Esophagus muscularis mucosa (tissue), 4 donors: ENCODE measurements at regions not wholly inside any gene's neighbourhood (a gene's known extent, or its start where the extent isn't known, plus 50 kb on each side); places are given as distances from the start of the nearest gene placed in this dataset.

Experiments used
- DNase-seq: peaks from one replicate; pipeline ENCODE4 v3.0.0-alpha.2; 2017; ENCODE audit errors: extremely low spot score
- H3K27ac ChIP-seq, 4 donors: fragments of 200-600 bp; sonication (generic); replicated peaks in 1 of 4; 1 replicate in 3 of 4; 2 replicates in 1 of 4; pipeline ENCODE4 v1.5.1; 2016 to 2019; ENCODE audit warnings: mild to moderate bottlenecking in 1 of 4
- H3K27me3 ChIP-seq, 4 donors: fragments of 200-600 bp; sonication (generic); one replicate each; pipeline versions ENCODE4 v1.5.1 to v1.6.0; 2016 to 2019
- H3K36me3 ChIP-seq, 4 donors: fragments of 200-600 bp; sonication (generic); one replicate each; pipeline ENCODE4 v1.5.1; 2016 to 2019
- H3K4me1 ChIP-seq, 4 donors: fragments of 200-600 bp; sonication (generic); one replicate each; pipeline ENCODE4 v1.5.1; 2016 to 2019
- H3K4me3 ChIP-seq, 4 donors: fragments of 200-600 bp; sonication (generic); 1 replicate in 2 of 4; 2 replicates in 2 of 4; pipeline ENCODE4 v1.5.1; 2016 to 2019; ENCODE audit warnings: mild to moderate bottlenecking in 4 of 4, moderate library complexity in 1 of 4
- H3K9me3 ChIP-seq, 4 donors: fragments of 200-600 bp; sonication (generic); 1 replicate in 3 of 4; 2 replicates in 1 of 4; pipeline ENCODE4 v1.5.1; 2016 to 2019
- CTCF ChIP-seq, 3 experiments: fragments of 200-600 bp in 2 of 3; fragments of 450-650 bp in 1 of 3; sonication (generic) in 2 of 3; IDR thresholded peaks; one replicate each; pipeline ENCODE4 v1.5.1; 2017 to 2019; ENCODE audit warnings: antibody characterized with exemption in 3 of 3, mild to moderate bottlenecking in 2 of 3, moderate library complexity in 1 of 3
- EP300 ChIP-seq: sonication (generic); formaldehyde crosslinking; IDR thresholded peaks from one replicate; pipeline ENCODE4 v1.6.1; 2017; ENCODE audit warnings: antibody characterized with exemption
- POLR2A ChIP-seq: fragments of 450-650 bp; IDR thresholded peaks from one replicate; pipeline ENCODE4 v1.6.1; 2017; ENCODE audit warnings: antibody characterized with exemption, moderate library complexity, mild to moderate bottlenecking, low read depth
- POLR2AphosphoS5 ChIP-seq, 2 donors: sonication (generic); formaldehyde crosslinking; IDR thresholded peaks; one replicate each; pipeline ENCODE4 v1.6.1; 2017; ENCODE audit warnings: antibody characterized with exemption in 2 of 2
- WGBS: methylation state at CpG from one replicate; pipeline ENCODE4 v1.1.5; 2018; 5-methylcytosine and 5-hydroxymethylcytosine counted together
- intact Hi-C: fragments of 100-400 bp; cut with DNase I; formaldehyde crosslinking; loops from one replicate; pipeline ENCODE4 v1.15.1; 2023

DNA sequence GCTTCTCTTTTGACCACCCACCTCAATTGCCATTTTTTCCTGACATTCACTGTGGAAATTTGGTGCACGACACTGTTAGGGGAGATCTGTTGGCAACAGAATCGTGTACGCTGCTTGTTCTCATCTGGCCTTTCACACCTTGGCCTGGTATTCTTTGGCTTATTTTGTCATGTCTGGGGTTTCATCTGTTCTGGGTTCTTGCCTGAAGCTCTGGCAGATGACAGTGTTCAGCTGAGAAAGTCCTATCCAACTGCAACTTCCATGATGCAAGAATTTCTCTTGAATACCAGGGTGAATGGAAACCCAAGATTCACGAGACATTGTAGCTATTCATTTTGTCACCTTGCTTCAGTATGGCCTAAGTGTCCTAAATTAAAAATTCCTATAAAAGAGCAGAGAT lies 82.6 kb upstream of the CELF2 start:
- Histone ChIP-seq H3K27ac (no peak overlapping the region), H3K4me1 (no peaks in the 10 kb centered on the region), H3K9me3 (no peaks in the 10 kb centered on the region), H3K36me3 (no peaks in the 10 kb centered on the region), H3K27me3 (no peaks in the 10 kb centered on the region), H3K4me3 (no peak overlapping the region)
- WGBS = 92% methylated on average over 4 of the region's 4 CpGs
- no peak for TF ChIP-seq POLR2AphosphoS5 (IDR thresholded peaks at IDR 0.05)
- no peak for TF ChIP-seq EP300
- TF ChIP-seq CTCF (IDR thresholded peaks at IDR 0.05) = no peak
- no peak for TF ChIP-seq POLR2A
- DNase-seq = no peak
- intact Hi-C loops = no loop called here

DNA sequence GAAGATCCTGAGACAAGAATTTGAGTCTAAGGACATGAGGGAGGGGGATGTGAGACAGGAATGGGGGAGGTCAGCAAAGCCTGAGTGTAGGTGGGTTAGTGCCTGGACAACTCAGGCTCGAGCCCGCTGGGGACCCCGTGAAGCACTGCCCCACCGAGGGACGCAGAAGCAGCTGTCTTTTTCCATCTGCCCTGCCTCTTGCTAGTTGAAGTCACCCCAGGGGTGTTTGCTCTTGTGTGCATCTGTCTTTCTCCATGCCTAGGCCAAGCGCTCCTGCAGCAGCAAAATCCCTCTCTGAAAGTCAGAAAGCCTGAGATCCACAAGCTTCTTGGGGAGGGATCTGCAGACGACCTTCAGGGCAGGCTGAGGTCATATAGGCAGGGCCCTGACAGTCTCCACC lies 79.0 kb upstream of the CELF2 start:
- 80% methylated on average over 6 of the region's 7 CpGs for WGBS
- H3K4me3 ChIP-seq = no peak overlapping the region
- H3K27ac ChIP-seq = no peak overlapping the region
- H3K4me1 ChIP-seq = no peaks in the 10 kb centered on the region
- no peaks in the 10 kb centered on the region for H3K27me3 ChIP-seq
- DNase-seq = no peak
- H3K36me3 ChIP-seq = no peaks in the 10 kb centered on the region
- intact Hi-C loops = no loop called here
- no peak for TF ChIP-seq POLR2A
- no peak for TF ChIP-seq POLR2AphosphoS5 (IDR thresholded peaks at IDR 0.05)
- TF ChIP-seq CTCF (IDR thresholded peaks at IDR 0.05) = no peak
- H3K9me3 ChIP-seq = no peaks in the 10 kb centered on the region

- intact Hi-C loops = no loop called here
- DNase-seq = no peak
- WGBS = 74% methylated on average over 6 of the region's 6 CpGs
Measured at GRCh38 chr10:10941127-10941730, 76.4 kb upstream of the CELF2 start.

GRCh38 chr10:10942441-10942840 lies 75.2 kb upstream of the CELF2 start:
- no peak for TF ChIP-seq CTCF (IDR thresholded peaks at IDR 0.05)
- TF ChIP-seq EP300 = no peak
- no peak for TF ChIP-seq POLR2A
- no peak for TF ChIP-seq POLR2AphosphoS5 (IDR thresholded peaks at IDR 0.05)
- 92% methylated on average over 1 of the region's 1 CpG for WGBS
- H3K36me3 ChIP-seq = no peaks in the 10 kb centered on the region
- intact Hi-C loops = no loop called here
- peaks cover 0 to 5% (median 0%) of the 10 kb centered on the region in 4 donors for H3K4me1 ChIP-seq
- no peaks in the 10 kb centered on the region for H3K27me3 ChIP-seq
- no peak overlapping the region for H3K27ac ChIP-seq
- no peak for DNase-seq
- no peak overlapping the region for H3K4me3 ChIP-seq
- H3K9me3 ChIP-seq = peaks cover 0 to 8% (median 0%) of the 10 kb centered on the region in 4 donors

More at GRCh38 chr10:10941127-10941730, 76.4 kb upstream of the CELF2 start:
- H3K36me3 ChIP-seq = no peaks in the 10 kb centered on the region
- H3K27me3 ChIP-seq = no peaks in the 10 kb centered on the region
- peaks cover 0 to 8% (median 0%) of the 10 kb centered on the region in 4 donors for H3K9me3 ChIP-seq
- H3K4me1 ChIP-seq = no peaks in the 10 kb centered on the region
- no peak overlapping the region for H3K4me3 ChIP-seq
- TF ChIP-seq CTCF (IDR thresholded peaks at IDR 0.05) (no peak), POLR2AphosphoS5 (IDR thresholded peaks at IDR 0.05) (no peak), POLR2A (no peak), EP300 (no peak)
- H3K27ac ChIP-seq = no peak overlapping the region

DNA sequence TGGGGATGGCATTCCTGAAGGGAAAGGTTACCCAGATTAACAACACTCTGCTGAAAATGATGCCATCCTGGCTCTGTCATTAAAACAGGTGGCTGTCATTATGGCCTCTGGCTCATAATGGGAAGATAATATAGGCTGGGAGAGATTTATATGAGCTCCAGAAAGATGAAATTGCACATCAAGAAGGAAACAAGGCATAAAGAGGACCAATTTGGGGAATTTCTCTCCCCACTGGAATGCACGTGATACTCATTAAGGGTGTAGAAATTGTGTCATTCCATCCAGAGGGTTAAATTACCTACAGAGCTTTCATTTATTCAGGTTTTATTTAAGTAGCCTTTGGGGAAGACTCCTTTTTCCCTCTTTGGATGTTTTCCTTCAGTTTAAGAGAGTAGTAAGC lies 71.6 kb upstream of the CELF2 start:
- H3K4me1 ChIP-seq = peaks cover 0 to 5% (median 0%) of the 10 kb centered on the region in 4 donors
- 81% methylated on average over 1 of the region's 1 CpG for WGBS
- DNase-seq = no peak
- no peaks in the 10 kb centered on the region for H3K27me3 ChIP-seq
- H3K4me3 ChIP-seq = no peak overlapping the region
- peaks cover 0 to 8% (median 0%) of the 10 kb centered on the region in 4 donors for H3K9me3 ChIP-seq
- intact Hi-C loops = no loop called here
- no peak overlapping the region for H3K27ac ChIP-seq
- TF ChIP-seq POLR2A (no peak), POLR2AphosphoS5 (IDR thresholded peaks at IDR 0.05) (no peak), CTCF (IDR thresholded peaks at IDR 0.05) (no peak), EP300 (no peak)
- H3K36me3 ChIP-seq = no peaks in the 10 kb centered on the region
